GM18867 (cell line): ENCODE measurements at regions not wholly inside any gene's neighbourhood (a gene's known extent, or its start where the extent isn't known, plus 50 kb on each side); places are given as distances from the start of the nearest gene placed in this dataset.

Experiments used
- ATAC-seq: cut with Tn5 transposase; IDR thresholded peaks from one replicate; pipeline ENCODE4 v1.9.1; 2021; ENCODE audit warnings: mild to moderate bottlenecking, moderate library complexity; ENCODE audit not compliant: unreplicated experiment

DNA sequence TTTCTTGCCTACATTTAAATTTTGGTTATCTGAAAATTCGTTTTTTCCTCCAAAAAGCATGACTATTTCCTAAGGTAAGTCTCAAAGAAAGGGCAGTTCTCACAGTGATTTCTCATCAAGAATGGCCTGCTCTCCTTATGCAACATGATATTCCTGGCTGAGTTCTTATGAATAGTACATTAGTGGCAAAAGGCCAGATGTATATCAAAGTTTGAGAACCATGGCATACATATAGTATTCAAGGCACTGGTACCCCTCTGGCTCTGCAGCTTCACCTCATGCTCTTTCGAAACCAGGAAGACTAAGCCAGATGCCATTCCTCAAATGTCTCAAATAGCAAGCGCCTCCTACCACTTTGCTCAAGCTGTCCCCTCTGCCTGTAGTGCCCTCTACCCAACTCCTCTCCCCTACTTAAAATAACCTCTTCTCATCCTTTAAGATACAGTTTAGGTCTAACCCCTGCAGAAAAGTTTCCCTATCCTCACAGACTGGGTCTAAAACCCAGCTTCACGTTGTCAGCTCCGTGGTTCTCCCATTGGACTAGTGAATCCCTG is 280.3 kb downstream of the HACE1 start:
- ATAC-seq: no peak

DNA sequence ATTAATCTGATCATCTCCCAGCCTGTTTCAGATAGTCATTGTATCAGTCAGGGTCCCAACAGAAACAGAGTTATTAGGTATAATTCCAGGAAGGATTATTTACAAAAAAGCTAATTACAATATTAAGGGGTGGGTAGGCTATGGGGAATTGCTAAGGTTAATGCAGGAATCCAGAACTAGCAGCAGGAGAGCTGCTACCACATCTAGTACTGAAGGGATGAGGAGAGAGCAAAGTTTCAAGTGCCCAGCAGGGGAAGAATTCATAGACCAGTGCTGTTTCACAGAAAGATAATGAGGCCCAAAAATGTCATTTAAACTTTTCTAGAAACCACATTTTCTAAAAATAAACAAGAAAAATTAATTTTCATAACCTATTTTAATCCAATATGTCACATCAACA is 284.2 kb downstream of the HACE1 start:
- ATAC-seq: no peak

DNA sequence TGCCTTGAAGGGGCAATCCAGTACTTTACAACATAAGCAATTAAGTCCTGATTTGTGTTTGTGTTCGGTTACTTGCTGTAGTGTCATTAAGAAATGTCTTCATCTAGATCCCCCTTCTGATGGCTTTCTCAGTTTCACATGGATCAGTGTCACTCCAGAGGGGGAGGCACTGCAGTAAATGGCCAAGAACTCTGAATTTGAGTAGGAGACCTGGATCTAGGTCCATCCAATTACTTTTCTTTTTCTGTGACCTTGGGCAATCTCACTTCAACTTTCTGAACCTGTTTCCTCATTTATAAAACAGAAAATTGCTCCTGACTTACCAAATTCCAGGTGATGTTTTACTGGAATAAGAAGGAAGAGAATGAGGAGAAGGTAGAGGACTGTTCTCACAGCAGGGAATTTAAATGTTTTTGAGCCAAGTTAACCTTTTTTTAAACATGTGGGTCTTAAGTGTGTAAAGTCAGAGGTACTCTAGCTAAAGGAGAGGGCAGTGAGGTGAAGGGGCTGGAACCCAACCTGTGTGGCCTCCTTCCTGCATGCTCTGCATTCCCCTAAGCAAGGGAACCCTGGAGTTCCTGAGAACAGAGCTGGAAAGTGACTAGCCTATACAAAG is 285.5 kb downstream of the HACE1 start:
- ATAC-seq: no peak

DNA sequence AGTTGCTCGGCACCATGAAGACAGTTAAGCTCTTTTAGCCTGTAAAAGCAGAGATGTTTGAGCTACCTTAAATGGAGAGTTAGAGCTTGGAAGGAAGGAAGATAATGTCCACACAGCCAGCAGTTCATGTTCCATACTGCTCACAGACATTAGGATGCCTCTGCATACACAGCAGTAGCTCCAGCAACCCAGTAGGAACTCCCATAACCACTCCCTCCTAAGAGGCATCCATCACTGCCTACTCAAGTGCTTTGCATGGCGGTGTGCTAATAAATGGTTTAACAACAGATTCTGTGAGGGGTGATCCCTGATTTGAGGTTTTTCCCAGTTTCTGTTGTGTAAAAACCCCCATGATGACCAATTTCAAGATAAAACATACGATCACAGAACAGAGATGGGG is 286.4 kb downstream of the HACE1 start:
- no peak for ATAC-seq

DNA sequence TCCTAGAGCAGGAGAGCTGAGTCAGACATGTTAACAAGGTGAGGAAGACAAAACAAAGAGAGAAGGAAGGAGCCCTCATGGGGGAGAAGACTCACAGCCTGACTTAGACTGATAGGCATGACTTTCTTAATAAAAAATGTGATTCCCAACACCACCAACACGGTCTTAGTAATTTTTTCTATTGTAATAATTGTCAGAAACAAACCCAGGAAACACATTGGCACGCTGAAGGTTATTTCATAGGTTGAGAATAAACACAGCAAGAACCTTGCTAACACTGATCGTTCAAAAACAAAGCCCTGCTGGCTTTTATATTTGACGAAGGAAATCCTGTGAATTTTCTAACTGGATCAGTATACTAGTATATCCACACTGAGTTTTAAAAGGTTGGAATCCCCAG is 286.8 kb downstream of the HACE1 start:
- ATAC-seq: no peak

DNA sequence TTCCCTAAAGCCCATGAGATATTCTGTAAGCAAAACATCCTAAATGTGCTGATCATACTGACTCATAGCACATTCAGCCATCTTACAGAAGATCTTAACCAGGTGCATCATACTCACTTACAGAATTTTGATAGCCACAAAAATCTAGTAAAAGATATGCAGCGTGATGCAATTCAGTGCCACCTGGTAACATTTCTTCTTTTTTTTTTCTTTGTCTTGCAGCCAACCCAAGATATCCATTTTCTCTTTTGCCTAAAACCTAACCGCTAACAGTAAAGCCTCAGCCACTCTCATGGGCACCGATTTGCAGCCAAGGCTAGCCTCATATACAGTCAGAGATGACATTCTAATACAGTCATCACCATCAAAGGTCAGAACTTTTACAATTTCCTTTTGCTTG is 293.3 kb downstream of the HACE1 start:
- no peak for ATAC-seq

GRCh38 chr6:104563306-104563705 is 296.4 kb downstream of the HACE1 start:
- no peak for ATAC-seq

DNA sequence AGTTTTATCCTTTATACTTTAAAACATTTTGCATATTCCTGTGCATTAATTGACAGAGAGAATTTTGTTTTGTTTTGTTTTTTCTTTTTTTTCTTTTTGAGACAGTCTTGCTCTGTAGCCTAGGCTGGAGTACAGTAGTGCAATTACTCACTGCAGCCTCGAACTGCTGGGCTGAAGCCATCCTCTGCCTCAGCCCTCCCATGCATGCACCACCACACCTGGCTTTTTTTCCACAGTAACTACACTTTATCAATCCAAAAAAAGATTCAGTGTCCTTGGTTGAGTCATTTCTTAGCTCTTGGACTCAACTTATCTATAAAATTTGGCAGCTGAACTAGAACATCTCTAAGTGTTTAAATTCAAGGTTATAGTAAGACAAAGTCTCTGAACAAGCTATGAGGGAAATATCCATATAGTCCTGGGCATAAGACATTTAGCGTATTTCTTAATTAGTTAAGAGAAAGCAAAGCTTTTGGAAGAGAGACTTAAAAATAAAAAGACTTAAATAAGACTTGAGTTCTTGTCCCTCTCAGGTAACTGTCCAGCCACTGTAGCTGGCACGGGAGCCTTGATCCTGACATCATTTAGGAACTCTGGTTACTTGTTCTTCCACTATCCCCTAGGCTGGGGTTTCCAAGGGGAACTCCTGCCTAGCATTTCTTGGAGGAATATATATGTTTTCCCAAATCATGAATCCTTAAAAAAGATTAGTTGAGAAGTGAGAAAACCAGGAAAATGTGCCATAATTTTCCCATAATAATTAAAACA is 300.1 kb downstream of the HACE1 start:
- no peak for ATAC-seq

DNA sequence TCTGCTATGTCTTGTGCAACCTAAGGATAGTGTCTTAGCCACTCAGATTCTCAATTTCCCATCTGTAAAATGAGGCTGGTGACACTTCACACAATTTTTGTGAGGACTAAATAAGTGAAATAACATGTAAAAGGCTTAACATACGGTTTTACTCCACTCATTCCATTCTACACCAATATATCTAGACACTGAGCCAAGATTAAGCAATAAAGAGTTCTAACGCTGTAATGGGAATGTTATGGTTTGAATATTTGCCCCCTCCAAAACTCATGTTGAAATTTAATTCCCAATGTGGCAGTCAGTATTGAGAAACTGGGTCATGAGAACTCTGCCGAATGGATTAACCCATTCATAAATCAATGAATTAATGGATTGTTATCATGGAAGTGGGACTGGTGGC is 301.0 kb downstream of the HACE1 start:
- no peak for ATAC-seq

- ATAC-seq: no peak
These were observed 311.4 kb downstream of the HACE1 start for GRCh38 chr6:104548297-104548696.

DNA sequence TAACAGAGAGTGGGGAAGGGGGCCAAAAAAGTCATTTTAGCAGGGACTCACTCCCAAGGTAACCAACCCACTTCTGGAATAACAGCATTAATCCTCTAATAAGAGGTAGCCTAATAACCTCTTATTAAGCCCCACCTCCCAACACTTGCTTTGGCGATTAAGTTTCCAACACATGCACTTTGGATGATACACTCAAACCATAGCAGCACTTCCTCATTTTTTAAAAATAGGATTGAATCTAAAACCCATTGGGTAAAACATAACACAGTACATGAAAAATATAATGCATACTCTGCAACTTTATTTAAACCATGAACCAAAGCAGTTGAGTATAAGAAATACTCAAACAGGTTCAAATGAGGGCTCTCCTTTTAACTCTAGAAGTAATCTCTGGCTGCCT is 318.3 kb downstream of the HACE1 start:
- no peak for ATAC-seq

- no peak for ATAC-seq
These were observed 319.0 kb downstream of the HACE1 start for GRCh38 chr6:104540743-104541142.

- ATAC-seq: peak; percentile 60
These were observed 320.5 kb downstream of the HACE1 start for GRCh38 chr6:104539173-104539572.

GRCh38 chr6:104537872-104538271 is 321.8 kb downstream of the HACE1 start:
- no peak for ATAC-seq

DNA sequence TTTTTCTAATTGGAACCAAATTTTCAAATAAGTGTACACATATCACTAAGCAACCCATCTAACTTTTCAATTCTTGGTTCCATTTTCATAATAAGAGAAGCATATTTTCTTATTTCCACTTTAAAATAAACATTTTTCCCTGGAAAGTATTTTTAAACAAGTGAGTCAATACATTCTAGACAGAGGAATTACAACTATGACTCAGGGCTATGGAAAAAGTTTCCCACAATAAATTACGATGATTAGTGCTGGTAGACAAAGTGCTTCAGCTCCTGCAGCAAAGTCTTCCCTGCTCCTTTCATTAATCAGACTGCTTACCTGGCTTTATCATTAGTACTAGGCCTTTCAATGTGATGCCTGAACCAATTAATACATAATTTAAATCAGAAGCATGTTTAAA is 322.5 kb downstream of the HACE1 start:
- ATAC-seq: no peak

DNA sequence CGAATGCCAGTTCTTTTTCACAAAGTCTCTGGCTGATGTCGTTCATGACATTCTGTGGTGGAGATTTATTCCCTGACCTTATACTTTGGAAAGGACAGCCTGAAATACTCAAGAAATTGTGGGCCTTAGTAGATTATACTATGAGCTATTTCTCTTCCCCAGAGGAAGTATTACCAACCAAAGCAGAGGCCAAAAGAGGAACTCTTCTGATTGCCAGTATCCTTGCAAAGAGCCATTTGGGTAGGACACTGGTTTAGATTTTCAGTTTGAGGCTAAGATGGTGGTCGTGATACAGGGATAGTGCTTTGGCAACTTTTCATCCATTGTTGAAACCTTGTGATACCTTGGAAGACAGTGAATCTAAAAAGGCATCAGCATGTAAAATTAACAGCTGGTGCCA is 327.3 kb downstream of the HACE1 start:
- ATAC-seq: no peak

DNA sequence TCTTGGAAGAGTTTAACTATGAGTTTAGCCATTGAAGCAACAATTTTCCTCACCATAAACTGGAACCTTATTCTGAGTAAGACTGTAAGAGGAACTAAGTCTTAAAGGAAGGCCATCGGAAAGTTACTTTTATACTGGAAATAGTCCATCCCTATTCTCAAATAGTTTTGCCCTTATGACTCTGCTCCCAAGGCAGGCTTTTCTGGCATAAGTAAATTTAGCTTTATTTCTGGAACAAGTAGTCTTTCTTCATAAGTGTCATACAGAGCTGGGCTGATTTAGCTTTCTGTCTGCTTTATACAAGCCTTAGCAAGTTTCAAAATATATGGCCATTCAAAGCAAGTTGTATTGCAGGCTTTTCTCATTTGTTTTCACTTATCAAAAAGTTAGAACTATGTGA is 328.1 kb downstream of the HACE1 start:
- no peak for ATAC-seq

DNA sequence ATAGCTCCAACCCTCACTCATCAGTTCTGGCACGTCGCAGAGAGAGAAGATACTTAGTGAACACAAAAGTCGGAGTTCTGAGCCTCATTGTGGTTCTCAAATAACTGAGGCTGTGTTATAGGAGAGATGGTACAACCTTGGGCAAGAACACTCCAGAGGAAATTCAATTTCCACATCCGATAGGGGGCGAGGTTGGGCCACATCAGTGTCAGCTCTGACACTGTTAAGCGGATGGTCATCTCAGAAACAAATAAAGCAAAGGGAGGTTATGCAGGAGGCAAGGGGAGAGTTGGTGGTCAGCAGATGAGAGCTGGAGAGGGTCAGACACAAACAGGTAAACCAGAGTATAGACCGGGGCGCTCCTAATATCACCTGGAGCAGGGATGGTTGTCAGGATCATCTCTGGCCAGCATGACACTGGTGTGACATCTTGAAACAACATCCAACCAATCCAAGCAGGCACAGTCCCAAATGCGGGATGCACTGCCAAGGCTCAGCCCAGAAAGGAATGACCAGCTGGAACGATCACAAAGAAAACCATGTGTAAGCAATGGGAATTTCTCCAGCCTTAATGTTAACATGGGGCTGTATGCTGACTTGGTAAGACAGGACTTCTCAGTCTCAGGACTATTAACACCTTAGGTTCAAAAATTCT is 331.8 kb downstream of the HACE1 start:
- no peak for ATAC-seq

- ATAC-seq: no peak
These were observed 332.4 kb downstream of the HACE1 start for GRCh38 chr6:104527311-104527710.

- ATAC-seq: no peak
These were observed 333.3 kb downstream of the HACE1 start for GRCh38 chr6:104526376-104526775.

DNA sequence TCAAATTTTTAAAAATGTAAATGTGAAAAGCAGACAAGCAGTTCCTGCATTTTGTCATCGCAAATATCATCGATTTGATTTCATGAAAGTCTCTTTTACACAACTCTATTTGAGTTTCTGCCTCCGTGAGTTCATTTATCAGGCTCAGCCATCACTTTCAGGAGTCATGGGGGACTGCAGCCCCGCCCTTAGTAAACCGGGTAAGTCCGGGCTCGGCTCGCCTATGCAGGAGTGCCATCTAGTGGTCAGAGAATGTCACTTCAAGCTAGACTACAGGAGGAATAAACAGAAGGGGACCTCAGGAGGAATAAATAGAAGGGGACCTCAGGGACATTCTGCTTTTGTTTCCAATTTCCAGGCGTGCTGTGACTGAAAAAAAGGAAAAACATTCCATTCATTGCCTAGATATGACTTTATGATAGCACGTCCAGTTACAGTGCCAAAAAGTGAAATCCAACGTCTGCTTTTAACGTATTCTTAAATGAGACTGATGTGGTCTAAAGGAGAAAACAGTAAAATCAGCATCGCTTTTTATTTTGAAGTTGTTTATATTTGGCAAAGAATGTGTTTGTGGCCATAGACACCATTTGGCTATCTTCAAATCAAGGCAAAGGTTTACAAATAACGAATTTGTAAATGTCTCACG is 333.9 kb downstream of the HACE1 start:
- peak; percentile 98 for ATAC-seq
